ENCODE measurements at regions not wholly inside any gene's neighbourhood (a gene's known extent, or its start where the extent isn't known, plus 50 kb on each side); places are given as distances from the start of the nearest gene placed in this dataset.

GRCh38 chr9:3732077-3733038 is 206.6 kb upstream of the RFX3 start:
- DNase-seq: peak; percentile 51

GRCh38 chr9:3730511-3730922 is 204.7 kb upstream of the RFX3 start:
- no peak for DNase-seq

- no peak for DNase-seq
These were observed 195.3 kb upstream of the RFX3 start for GRCh38 chr9:3721096-3721495.

GRCh38 chr9:3719286-3719685 is 193.5 kb upstream of the RFX3 start:
- DNase-seq: no peak

GRCh38 chr9:3716415-3716814 is 190.6 kb upstream of the RFX3 start:
- DNase-seq: no peak

- no peak for DNase-seq
These were observed 182.9 kb upstream of the RFX3 start for GRCh38 chr9:3708751-3709150.

GRCh38 chr9:3704890-3705289 is 179.1 kb upstream of the RFX3 start:
- DNase-seq: no peak

- DNase-seq: no peak
These were observed 175.0 kb upstream of the RFX3 start for GRCh38 chr9:3700772-3701171.

GRCh38 chr9:3699883-3700282 is 174.1 kb upstream of the RFX3 start:
- DNase-seq: no peak

- no peak for DNase-seq
These were observed 172.7 kb upstream of the RFX3 start for GRCh38 chr9:3698531-3698930.

- no peak for DNase-seq
These were observed 172.3 kb upstream of the RFX3 start for GRCh38 chr9:3698076-3698475.

GRCh38 chr9:3696368-3696767 is 170.6 kb upstream of the RFX3 start:
- no peak for DNase-seq

GRCh38 chr9:3692606-3693005 is 166.8 kb upstream of the RFX3 start:
- no peak for DNase-seq

- no peak for DNase-seq
These were observed 163.8 kb upstream of the RFX3 start for GRCh38 chr9:3689555-3689954.

GRCh38 chr9:3687145-3687544 is 161.3 kb upstream of the RFX3 start:
- DNase-seq: no peak

GRCh38 chr9:3682186-3682585 is 156.4 kb upstream of the RFX3 start:
- no peak for DNase-seq

- DNase-seq: no peak
These were observed 151.7 kb upstream of the RFX3 start for GRCh38 chr9:3677541-3677940.

- DNase-seq: no peak
These were observed 151.0 kb upstream of the RFX3 start for GRCh38 chr9:3676766-3677165.

GRCh38 chr9:3675946-3676345 is 150.1 kb upstream of the RFX3 start:
- no peak for DNase-seq

- no peak for DNase-seq
These were observed 148.8 kb upstream of the RFX3 start for GRCh38 chr9:3674561-3674960.

GRCh38 chr9:3672399-3672798 is 146.6 kb upstream of the RFX3 start:
- no peak for DNase-seq

- DNase-seq: no peak
These were observed 138.2 kb upstream of the RFX3 start for GRCh38 chr9:3664044-3664443.

- no peak for DNase-seq
These were observed 136.9 kb upstream of the RFX3 start for GRCh38 chr9:3662671-3663070.

- no peak for DNase-seq
These were observed 135.1 kb upstream of the RFX3 start for GRCh38 chr9:3660936-3661335.

- DNase-seq: no peak
These were observed 133.8 kb upstream of the RFX3 start for GRCh38 chr9:3659647-3660046.

Measured in SIG-M5 (cell line).